Esophagus squamous epithelium (tissue), 5 donors: ENCODE measurements at regions not wholly inside any gene's neighbourhood (a gene's known extent, or its start where the extent isn't known, plus 50 kb on each side); places are given as distances from the start of the nearest gene placed in this dataset.

Source experiments
- DNase-seq: peaks from one replicate; lab custom pipeline; 2025; lab: John Stamatoyannopoulos, UW
- H3K27ac ChIP-seq, 4 donors: fragments of 200-600 bp; sonication (generic); one replicate each; pipeline ENCODE4 v1.5.1; 2016 to 2019; ENCODE audit warnings: mild to moderate bottlenecking in 1 of 4
- H3K27me3 ChIP-seq, 4 donors: fragments of 200-600 bp; sonication (generic); 1 replicate in 3 of 4; 2 replicates in 1 of 4; pipeline versions ENCODE4 v1.5.1 to v1.6.0; 2017 to 2021; ENCODE audit warnings: antibody characterized with exemption in 1 of 4
- H3K36me3 ChIP-seq, 3 donors: fragments of 200-600 bp; sonication (generic); one replicate each; pipeline ENCODE4 v1.5.1; 2016 to 2019
- H3K4me1 ChIP-seq, 3 donors: fragments of 200-600 bp; sonication (generic); one replicate each; pipeline ENCODE4 v1.5.1; 2017 to 2019
- H3K4me3 ChIP-seq, 4 donors: fragments of 200-600 bp; sonication (generic); 1 replicate in 3 of 4; 2 replicates in 1 of 4; pipeline ENCODE4 v1.5.1; 2016 to 2019; ENCODE audit warnings: mild to moderate bottlenecking in 2 of 4, moderate library complexity in 1 of 4
- H3K9me3 ChIP-seq, 3 donors: fragments of 200-600 bp; sonication (generic); one replicate each; pipeline ENCODE4 v1.5.1; 2016 to 2019
- POLR2A ChIP-seq, 4 donors: fragments of 450-650 bp; IDR thresholded peaks; one replicate each; pipeline ENCODE4 v1.6.1; 2017; ENCODE audit warnings: antibody characterized with exemption in 4 of 4, mild to moderate bottlenecking in 4 of 4, moderate library complexity in 3 of 4
- WGBS, 2 donors: methylation state at CpG; one replicate each; pipeline ENCODE4 v1.1.5; 2018; 5-methylcytosine and 5-hydroxymethylcytosine counted together
- intact Hi-C: fragments of 100-400 bp; cut with DNase I; formaldehyde crosslinking; loops from one replicate; pipeline ENCODE4 v1.15.0; 2022
- TF ChIP-seq, protein P1 (sequence below), 6 experiments: fragments of 450-650 bp in 4 of 6; fragments of 200-600 bp in 2 of 6; sonication (generic) in 2 of 6; IDR thresholded peaks; one replicate each; pipeline ENCODE4 v1.5.1; 2016 to 2019; ENCODE audit warnings: antibody characterized with exemption in 6 of 6, mild to moderate bottlenecking in 4 of 6, moderate library complexity in 4 of 6
- donor health status: DM: yes; HTN: yes; CAD: no.

DNA sequence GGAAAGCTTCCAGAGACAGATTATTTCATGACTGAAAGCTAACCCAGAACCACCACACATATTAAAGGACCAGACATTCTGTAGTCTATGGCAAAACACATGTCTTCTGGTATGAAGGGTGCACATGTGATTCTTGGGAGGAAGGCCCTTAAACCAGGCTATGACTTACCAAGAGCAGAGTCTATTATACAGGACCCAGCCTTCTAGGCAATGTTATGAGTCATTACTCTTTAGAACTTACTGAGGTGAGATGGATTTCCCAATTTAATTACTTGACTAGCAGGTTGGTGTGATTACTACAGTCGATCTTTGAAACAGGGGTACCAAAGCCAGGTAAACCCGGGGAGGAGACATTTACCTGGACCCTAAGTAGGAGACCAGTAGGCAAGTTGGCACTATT, 350.8 kb downstream of the TRIB2 start:
- no peak overlapping the region for H3K4me3 ChIP-seq
- no peaks in the 10 kb centered on the region for H3K9me3 ChIP-seq
- H3K4me1 ChIP-seq, result no peaks in the 10 kb centered on the region
- H3K27ac ChIP-seq, result no peak overlapping the region
- H3K27me3 ChIP-seq, result no peaks in the 10 kb centered on the region
- DNase-seq, result no peak
- intact Hi-C loops, result no loop called here
- no peak for TF ChIP-seq POLR2A (IDR thresholded peaks at IDR 0.05)
- TF ChIP-seq, protein P1, sequence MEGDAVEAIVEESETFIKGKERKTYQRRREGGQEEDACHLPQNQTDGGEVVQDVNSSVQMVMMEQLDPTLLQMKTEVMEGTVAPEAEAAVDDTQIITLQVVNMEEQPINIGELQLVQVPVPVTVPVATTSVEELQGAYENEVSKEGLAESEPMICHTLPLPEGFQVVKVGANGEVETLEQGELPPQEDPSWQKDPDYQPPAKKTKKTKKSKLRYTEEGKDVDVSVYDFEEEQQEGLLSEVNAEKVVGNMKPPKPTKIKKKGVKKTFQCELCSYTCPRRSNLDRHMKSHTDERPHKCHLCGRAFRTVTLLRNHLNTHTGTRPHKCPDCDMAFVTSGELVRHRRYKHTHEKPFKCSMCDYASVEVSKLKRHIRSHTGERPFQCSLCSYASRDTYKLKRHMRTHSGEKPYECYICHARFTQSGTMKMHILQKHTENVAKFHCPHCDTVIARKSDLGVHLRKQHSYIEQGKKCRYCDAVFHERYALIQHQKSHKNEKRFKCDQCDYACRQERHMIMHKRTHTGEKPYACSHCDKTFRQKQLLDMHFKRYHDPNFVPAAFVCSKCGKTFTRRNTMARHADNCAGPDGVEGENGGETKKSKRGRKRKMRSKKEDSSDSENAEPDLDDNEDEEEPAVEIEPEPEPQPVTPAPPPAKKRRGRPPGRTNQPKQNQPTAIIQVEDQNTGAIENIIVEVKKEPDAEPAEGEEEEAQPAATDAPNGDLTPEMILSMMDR (IDR thresholded peaks at IDR 0.05), result no peak
- WGBS, 2 donors, result 72 to 80% methylated on average over 1 to 2 of the region's 2 CpGs
- H3K36me3 ChIP-seq, result no peaks in the 10 kb centered on the region

DNA sequence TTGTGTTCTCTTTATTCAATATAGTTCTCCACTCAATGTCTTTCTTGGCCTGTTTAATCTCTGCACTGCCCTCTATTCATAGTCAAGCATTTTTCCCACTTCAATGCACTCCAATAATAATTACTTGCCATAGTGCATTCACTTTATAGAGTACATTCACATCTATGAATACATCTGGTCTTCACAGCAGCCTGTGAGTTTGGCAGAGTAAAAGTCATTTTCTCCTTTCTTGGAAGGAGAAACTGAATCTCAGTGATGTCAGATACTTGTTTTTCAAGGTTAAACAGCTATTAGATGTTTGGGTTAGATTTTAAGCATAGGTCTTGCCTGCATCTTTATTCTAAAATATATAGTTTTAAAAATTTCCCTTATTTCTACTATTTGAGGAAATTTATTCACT, 373.2 kb downstream of the TRIB2 start:
- no peak for TF ChIP-seq POLR2A (IDR thresholded peaks at IDR 0.05)
- TF ChIP-seq, protein P1 (IDR thresholded peaks at IDR 0.05), result no peak
- H3K27ac ChIP-seq, result no peak overlapping the region
- no peak for DNase-seq
- no peaks in the 10 kb centered on the region for H3K36me3 ChIP-seq
- no peak overlapping the region for H3K4me3 ChIP-seq
- no peaks in the 10 kb centered on the region for H3K9me3 ChIP-seq
- intact Hi-C loops, result no loop called here
- H3K27me3 ChIP-seq, result no peaks in the 10 kb centered on the region
- H3K4me1 ChIP-seq, result no peaks in the 10 kb centered on the region

DNA sequence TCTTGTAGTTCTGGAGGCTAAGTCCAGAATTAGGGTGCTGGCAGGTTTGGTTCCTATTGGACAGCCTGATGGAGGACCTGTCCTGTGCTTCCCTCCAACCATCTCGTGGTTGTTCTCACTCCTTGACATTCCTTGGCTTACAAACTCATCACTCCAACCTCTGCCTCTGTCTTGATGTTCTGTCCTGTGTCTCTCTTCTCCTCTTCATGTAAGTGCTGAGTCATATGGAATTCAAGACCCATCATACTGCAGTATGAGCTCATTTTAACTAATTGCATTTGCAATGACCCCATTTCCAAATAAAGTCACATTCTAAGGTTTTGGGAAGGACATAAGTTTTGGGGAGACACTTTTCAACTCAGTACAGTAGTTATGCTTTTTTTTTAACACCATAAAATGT, 374.7 kb downstream of the TRIB2 start:
- intact Hi-C loops, result no loop called here
- WGBS, 2 donors, result 20 to 39% methylated on average over 1 of the region's 1 CpG

DNA sequence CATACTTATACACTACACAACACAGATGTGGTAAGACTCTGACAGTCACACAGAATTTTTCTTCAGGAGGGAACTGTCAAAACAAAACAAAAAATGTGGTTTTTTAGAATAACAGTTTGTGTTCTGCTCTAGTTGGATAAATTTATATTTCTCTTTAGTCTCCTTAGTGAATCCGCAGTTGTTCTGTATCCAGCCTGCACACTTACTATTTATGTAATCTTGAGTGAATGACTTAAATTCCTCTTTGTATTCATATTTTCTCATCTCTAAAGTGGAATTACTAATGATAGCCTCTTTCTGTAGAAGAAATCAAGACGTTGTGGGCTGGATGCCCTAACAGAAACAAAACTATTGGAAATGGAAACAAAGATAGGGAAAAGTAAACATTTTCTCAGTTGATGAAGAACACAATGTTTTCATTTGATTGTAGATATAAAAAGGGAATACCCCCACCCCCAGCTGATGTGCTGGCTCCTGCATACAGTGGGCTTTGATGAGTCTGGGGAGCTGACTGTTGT, 375.2 kb downstream of the TRIB2 start:
- H3K36me3 ChIP-seq, result no peaks in the 10 kb centered on the region
- no peaks in the 10 kb centered on the region for H3K27me3 ChIP-seq
- H3K4me3 ChIP-seq, result no peak overlapping the region
- no peaks in the 10 kb centered on the region for H3K4me1 ChIP-seq
- H3K9me3 ChIP-seq, result no peaks in the 10 kb centered on the region
- intact Hi-C loops, result no loop called here
- 37 to 48% methylated on average over 2 of the region's 2 CpGs for WGBS, 2 donors
- no peak overlapping the region for H3K27ac ChIP-seq
- no peak for DNase-seq
- TF ChIP-seq POLR2A (IDR thresholded peaks at IDR 0.05), result no peak
- TF ChIP-seq, protein P1 (IDR thresholded peaks at IDR 0.05), result no peak

More for the DNA sequence above, 374.7 kb downstream of the TRIB2 start:
- no peak for TF ChIP-seq POLR2A (IDR thresholded peaks at IDR 0.05)
- TF ChIP-seq, protein P1 (IDR thresholded peaks at IDR 0.05), result no peak
- Histone ChIP-seq H3K27ac (no peak overlapping the region), H3K36me3 (no peaks in the 10 kb centered on the region), H3K4me1 (no peaks in the 10 kb centered on the region), H3K4me3 (no peak overlapping the region), H3K9me3 (no peaks in the 10 kb centered on the region), H3K27me3 (no peaks in the 10 kb centered on the region)
- DNase-seq, result no peak

DNA sequence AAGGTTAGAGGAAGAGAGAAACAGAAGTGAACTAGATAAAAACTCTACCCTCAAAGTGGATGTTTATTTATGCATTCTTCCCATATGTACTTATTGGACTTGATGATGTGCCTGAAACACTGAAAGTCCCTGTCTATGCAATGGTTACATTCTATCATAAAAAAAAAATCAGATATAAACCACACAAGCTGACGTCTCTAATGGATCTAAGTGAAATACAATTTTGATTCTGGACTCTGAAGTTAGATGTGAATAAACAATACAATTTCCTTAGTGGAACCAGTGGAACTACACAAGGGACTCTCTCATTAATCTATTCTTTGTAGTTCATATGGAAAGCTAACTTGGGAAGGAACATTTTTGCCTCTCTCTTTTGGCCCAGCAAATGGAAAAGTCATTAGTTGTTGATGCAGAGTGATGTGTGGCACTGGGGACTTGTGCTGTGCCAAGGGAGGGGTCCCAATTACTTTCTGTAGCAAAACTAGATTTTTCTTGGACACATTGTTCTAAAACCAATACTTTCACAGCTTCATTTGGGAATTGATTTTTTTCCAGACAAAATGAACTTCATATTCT, 376.8 kb downstream of the TRIB2 start:
- intact Hi-C loops, result no loop called here

More for the DNA sequence above, 376.8 kb downstream of the TRIB2 start:
- H3K4me3 ChIP-seq, result no peak overlapping the region
- H3K27me3 ChIP-seq, result no peaks in the 10 kb centered on the region
- WGBS, 2 donors, result 33 to 40% methylated on average over 1 of the region's 1 CpG
- H3K27ac ChIP-seq, result no peak overlapping the region
- H3K36me3 ChIP-seq, result no peaks in the 10 kb centered on the region
- no peak for DNase-seq
- peaks cover 0 to 1% (median 0%) of the 10 kb centered on the region in 3 donors for H3K9me3 ChIP-seq
- TF ChIP-seq, protein P1 (IDR thresholded peaks at IDR 0.05), result no peak
- no peak for TF ChIP-seq POLR2A (IDR thresholded peaks at IDR 0.05)
- no peaks in the 10 kb centered on the region for H3K4me1 ChIP-seq
